Stimulated activated effector memory CD8-positive, alpha-beta T cell treated with anti-CD3 and anti-CD28 coated beads, Interleukin-12 subunit alpha, Interleukin-12 subunit beta, amount 100 ng/mL, for 72 hours (primary cell): ENCODE measurements at regions not wholly inside any gene's neighbourhood (a gene's known extent, or its start where the extent isn't known, plus 50 kb on each side); places are given as distances from the start of the nearest gene placed in this dataset.

Experiments used
- ATAC-seq: fragments of 150-1000 bp; cut with Tn5 transposase; 2 replicates; pipeline ENCODE4 v1.10.0; 2021
- DNase-seq, 2 donors: peaks; one replicate each; pipeline ENCODE4 v3.0.0; 2021 to 2022; ENCODE audit warnings: low spot score in 2 of 2
- H3K27ac Mint-ChIP-seq: one replicate; pipeline ENCODE4 v1.8.0; 2022; ENCODE audit warnings: mild to moderate bottlenecking, mixed read lengths
- H3K36me3 Mint-ChIP-seq: one replicate; pipeline ENCODE4 v1.8.0; 2022; ENCODE audit warnings: mild to moderate bottlenecking, mixed read lengths
- H3K4me1 Mint-ChIP-seq: one replicate; pipeline ENCODE4 v1.8.0; 2022; ENCODE audit warnings: mixed read lengths
- H3K4me3 Mint-ChIP-seq: one replicate; pipeline ENCODE4 v1.8.0; 2022; ENCODE audit warnings: mild to moderate bottlenecking, mixed read lengths
- H3K9me3 Mint-ChIP-seq: one replicate; pipeline ENCODE4 v1.8.0; 2022; ENCODE audit warnings: mixed read lengths

DNA sequence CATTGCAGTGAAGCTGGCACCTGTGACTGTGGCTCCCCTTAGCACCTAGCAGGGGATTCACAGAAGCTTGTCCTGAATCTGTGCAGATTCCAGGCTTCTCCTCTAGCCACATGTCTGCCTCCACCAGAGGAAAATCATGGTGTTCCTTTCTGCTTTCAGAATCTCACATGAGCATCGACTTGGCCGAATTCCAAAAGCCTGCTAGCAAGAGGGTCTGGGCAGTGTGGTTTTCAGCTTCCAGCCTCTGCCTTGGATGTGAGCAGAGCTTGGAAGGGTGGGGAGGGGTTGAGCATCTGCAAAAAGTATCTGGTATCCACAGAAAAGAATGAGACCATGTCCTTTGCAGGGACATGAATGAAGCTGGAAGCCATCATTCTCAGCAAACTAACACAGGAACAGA, 911.1 kb downstream of the TBC1D22A start:
- ATAC-seq (no peak), DNase-seq (no peak)
- H3K27ac Mint-ChIP-seq: no peak overlapping the region
- H3K4me3 Mint-ChIP-seq: no peak overlapping the region
- H3K9me3 Mint-ChIP-seq: no peaks in the 10 kb centered on the region
- H3K4me1 Mint-ChIP-seq: peaks cover 5% of the 10 kb centered on the region
- H3K36me3 Mint-ChIP-seq: no peaks in the 10 kb centered on the region

DNA sequence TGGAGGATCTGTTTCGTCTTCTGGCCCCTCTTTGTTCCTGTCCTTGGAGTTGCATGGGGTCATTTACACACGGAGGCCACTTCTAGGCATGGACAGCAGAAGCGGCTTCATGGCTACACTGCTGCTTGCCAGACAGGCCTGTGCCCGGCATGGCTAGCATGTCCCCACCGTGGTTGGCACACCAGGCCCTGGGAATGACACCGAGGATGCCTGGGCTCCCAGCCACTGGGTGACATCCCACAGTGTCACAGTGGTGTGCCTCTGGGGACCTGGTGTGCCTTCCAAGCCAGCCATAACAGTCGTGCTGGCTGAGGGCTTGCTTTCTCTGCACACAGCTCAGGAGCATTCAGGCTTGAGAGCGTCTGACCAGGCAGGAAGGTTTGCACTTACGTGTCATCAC, 910.1 kb downstream of the TBC1D22A start:
- Mint-ChIP-seq H3K4me1 (peaks cover 5% of the 10 kb centered on the region), H3K4me3 (no peak overlapping the region), H3K9me3 (no peaks in the 10 kb centered on the region), H3K27ac (no peak overlapping the region), H3K36me3 (no peaks in the 10 kb centered on the region)
- DNase-seq (no peak), ATAC-seq (no peak)

DNA sequence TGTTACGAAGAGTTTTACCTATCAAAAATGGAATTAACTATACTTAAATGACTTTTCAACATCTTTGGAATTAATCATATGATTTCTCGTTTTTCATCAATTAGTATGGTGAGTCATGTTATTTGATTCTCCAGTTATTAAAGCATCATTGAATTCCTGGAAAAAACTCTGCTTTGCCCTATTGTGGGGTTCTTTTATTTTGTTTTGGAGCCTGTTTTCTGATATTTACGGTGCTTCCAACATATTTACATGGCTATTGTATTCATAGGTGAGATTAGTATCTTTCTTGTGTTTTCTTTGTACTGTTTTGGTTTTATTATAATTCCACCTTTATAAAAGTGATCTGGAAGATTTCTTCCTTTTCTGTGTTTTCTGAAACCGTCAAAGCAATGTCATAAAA, 902.7 kb downstream of the TBC1D22A start:
- ATAC-seq (no peak), DNase-seq (no peak)
- Mint-ChIP-seq H3K4me3 (no peak overlapping the region), H3K9me3 (no peaks in the 10 kb centered on the region), H3K27ac (no peak overlapping the region), H3K4me1 (no peaks in the 10 kb centered on the region), H3K36me3 (no peaks in the 10 kb centered on the region)

DNA sequence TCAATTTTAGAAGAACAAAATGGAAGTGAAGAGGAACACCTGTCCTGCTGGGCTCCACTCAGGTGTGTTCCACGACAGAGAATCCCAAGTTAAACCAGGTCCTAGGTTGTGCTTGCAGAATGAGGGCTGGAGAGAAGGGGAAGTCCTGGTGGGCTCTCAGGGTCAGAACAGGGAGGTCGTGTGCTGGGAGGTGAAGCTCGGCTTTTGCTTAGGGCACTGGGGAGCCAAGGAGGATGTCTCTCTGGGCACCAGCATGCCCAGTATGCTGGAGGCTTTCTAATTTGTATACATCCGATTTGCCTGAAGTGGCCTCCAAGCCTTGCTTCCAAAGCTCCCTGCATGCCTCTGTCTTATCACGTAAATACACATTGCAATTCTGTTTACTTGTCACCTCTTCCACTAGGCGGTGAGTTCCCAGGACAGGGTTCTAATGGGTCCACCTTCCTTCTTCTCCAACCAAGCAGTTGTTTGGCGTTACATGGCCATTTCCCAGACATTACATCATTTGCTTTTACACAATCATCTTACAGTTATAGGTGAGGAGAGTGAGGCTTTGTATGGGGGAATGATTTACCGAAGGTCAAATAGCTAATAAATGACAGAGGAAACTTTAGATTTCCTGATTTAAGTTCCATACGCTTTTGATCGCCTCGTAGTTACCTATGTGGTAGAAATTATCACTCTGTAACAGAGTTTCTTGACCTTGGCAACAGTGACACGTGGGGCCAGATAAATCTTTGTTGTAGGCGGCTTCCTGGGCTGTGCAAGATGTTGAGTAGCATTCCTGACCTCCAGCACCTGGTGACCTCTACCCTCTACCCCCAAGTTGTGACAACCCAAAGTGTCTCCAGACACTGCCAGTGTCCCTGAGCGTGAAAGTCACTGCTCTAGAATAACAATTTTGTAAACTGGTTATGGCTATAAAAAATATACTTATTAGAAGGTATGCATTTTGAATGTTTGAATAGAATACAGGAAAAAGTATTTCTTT, 901.5 kb downstream of the TBC1D22A start:
- DNase-seq (no peak), ATAC-seq (no peak)
- H3K9me3 Mint-ChIP-seq: no peaks in the 10 kb centered on the region
- H3K4me1 Mint-ChIP-seq: no peaks in the 10 kb centered on the region
- H3K27ac Mint-ChIP-seq: no peak overlapping the region
- H3K36me3 Mint-ChIP-seq: no peaks in the 10 kb centered on the region
- no peak overlapping the region for H3K4me3 Mint-ChIP-seq

DNA sequence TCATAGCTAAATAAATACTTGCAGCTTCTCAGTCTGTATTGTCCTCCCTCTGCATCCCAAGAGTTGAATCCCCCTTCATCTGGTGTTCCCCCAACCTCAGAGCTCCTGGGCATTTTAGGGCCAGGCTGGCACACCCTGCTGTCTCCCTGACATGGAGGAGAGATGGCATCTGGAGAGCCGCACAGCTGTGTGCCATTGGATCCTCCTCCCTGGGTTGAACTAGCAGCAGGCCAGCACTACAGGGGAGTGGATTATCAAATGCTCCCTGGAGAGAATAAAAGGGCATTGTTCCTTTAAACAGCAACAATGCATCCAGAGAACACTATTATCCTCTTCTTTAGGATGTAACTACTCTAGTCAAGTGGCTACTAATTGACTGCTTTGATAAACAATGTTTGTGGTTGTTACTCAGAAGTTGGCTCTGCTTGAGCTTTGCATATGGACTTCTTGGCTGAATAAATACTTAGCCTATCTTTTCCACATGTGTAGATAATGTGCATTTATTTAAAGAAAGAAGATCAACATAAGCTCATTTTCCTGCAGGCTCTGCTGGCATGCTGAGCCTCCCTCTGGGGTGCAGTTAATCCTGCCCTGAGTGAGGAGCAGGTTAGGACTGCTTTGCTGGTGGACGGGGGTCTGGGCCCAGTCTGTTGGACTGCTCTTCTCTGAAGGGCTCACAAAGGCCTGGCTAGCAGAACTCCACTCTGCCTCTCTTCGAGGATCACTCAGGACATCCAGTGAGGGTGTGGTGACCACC, 897.2 kb downstream of the TBC1D22A start:
- H3K27ac Mint-ChIP-seq: no peak overlapping the region
- H3K4me1 Mint-ChIP-seq: no peaks in the 10 kb centered on the region
- H3K36me3 Mint-ChIP-seq: no peaks in the 10 kb centered on the region
- no peak for ATAC-seq
- H3K4me3 Mint-ChIP-seq: no peak overlapping the region
- no peaks in the 10 kb centered on the region for H3K9me3 Mint-ChIP-seq
- no peak for DNase-seq

DNA sequence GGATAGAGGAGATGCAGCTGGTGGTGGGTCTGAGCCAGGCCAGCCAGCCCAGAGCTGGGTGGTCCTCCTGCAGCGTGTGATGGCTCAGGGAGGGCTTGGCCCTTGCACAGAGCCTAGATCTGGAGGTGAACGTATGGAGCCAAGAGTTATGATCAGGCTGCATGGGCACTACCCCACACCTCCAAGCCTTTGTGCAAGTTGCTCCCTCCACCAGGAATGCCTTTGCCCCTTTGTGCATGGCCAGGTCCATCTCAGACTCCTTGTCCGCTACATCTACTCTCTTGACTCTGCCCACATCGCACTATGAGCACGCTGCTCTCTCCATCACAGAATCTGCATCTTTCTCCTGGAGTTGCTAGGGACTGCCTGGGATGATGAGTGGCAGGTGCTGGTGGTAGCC, 895.7 kb downstream of the TBC1D22A start:
- peaks cover 2% of the 10 kb centered on the region for H3K9me3 Mint-ChIP-seq
- no peak overlapping the region for H3K27ac Mint-ChIP-seq
- no peak overlapping the region for H3K4me3 Mint-ChIP-seq
- no peaks in the 10 kb centered on the region for H3K4me1 Mint-ChIP-seq
- H3K36me3 Mint-ChIP-seq: no peaks in the 10 kb centered on the region
- DNase-seq (no peak), ATAC-seq (no peak)

DNA sequence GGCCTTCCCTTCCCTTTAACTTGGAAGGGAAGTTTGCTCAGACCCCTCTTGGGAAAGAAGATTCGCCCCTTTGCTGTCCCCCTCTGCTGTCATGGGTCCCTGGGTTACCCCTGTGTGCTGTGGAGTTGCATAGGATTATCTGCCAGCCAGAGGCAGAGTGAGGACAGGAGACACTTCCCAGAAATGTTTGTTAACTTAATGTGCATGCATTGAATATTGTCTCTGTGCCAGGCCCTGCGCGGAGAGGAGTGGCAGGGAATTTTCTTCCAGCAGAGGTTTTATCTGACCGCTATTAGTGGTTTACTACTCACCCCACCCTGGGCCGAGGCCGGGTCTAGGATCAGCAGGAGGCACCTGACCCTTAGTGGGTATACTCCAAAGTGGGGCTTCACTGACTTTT, 894.8 kb downstream of the TBC1D22A start:
- no peak for ATAC-seq
- no peak overlapping the region for H3K4me3 Mint-ChIP-seq
- no peak for DNase-seq
- no peak overlapping the region for H3K27ac Mint-ChIP-seq
- H3K36me3 Mint-ChIP-seq: no peaks in the 10 kb centered on the region
- no peaks in the 10 kb centered on the region for H3K4me1 Mint-ChIP-seq
- peaks cover 2% of the 10 kb centered on the region for H3K9me3 Mint-ChIP-seq

DNA sequence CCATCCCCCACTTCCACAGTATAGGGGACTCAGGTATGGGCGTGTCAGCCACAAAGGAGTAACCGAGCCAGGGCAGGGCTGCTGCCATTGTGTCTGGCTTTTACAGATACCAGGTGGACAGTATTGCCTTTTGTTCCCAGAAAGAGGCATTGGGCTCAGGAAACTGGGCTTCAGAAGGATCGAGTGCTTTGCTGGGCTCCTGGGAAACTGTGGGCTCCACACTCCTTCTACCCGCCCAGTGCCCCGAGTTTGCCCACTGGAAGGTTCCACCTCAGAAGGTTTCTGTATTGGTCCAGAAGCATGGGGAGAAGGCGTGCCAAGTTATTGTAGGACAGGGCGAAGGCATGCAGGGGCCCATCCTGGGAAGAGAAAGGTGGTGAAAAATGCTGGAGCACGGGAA, 894.4 kb downstream of the TBC1D22A start:
- peaks cover 2% of the 10 kb centered on the region for H3K9me3 Mint-ChIP-seq
- DNase-seq (no peak), ATAC-seq (no peak)
- no peak overlapping the region for H3K4me3 Mint-ChIP-seq
- no peaks in the 10 kb centered on the region for H3K36me3 Mint-ChIP-seq
- no peaks in the 10 kb centered on the region for H3K4me1 Mint-ChIP-seq
- no peak overlapping the region for H3K27ac Mint-ChIP-seq

DNA sequence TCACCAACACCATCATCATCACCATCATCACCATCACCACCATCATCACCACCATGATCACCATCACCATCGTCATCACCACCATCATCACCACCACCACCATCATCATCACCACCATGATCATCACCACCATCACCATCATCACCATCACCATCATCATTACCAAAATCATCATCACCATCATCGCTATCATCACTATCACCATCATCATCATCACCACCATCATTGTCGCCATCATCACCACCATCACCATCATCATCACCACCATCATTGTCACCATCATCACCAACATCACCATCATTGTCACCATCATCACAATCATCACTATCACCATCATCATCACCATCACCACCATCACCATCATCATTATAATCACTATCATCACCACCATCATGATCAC, 893.5 kb downstream of the TBC1D22A start:
- no peak for DNase-seq
- Mint-ChIP-seq H3K36me3 (no peaks in the 10 kb centered on the region), H3K4me1 (no peaks in the 10 kb centered on the region), H3K27ac (no peak overlapping the region), H3K4me3 (no peak overlapping the region), H3K9me3 (peaks cover 2% of the 10 kb centered on the region)
- ATAC-seq: no peak

DNA sequence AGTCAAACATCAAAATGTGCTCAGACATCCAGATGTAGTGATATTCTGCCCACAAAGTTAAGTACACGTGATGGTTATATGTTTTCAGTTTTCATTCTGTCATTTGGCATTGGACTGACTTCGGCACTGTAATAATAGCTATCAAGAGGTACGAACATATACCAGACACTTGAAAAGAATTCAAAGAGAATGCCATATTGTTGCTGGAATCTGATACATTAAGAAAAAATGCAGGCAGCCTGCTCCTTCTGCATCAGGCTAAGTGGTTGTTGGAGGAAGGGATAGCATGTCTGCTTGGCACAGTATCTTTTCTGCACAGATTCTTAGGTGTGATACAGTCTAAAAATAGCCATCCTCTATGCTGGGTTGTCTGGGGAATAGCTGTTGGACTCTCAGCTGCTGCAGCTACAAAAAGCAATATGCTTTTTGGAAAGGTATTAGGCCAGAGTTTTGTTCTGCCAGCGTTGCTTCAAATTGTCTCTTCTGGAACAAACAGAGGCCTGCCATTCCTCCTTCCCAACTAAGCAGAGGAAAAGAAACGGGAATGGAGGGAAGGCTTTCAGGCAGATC, 892.6 kb downstream of the TBC1D22A start:
- Mint-ChIP-seq H3K4me1 (no peaks in the 10 kb centered on the region), H3K4me3 (no peak overlapping the region), H3K9me3 (peaks cover 2% of the 10 kb centered on the region), H3K36me3 (no peaks in the 10 kb centered on the region), H3K27ac (no peak overlapping the region)
- DNase-seq: no peak
- ATAC-seq: no peak

DNA sequence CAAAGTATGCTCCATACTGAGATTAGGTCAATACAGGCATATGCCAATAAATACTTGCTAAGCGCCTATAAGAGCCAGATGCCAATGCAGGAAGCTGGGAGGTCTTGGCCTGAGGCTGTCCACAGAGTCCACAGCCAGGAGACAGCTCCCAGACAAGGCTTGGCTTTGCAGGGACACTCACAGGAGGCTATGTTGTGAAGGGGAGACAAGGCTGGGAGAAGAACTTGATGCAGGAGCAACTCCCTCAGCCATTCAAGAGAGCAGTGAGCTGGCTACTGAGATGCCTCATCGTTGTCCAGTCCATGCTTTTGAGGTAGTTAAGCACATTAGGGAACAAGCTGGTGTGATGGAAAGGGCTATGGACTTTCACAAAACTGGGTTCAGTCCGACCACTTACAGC, 891.5 kb downstream of the TBC1D22A start:
- no peak overlapping the region for H3K4me3 Mint-ChIP-seq
- no peaks in the 10 kb centered on the region for H3K4me1 Mint-ChIP-seq
- DNase-seq: no peak
- no peak overlapping the region for H3K27ac Mint-ChIP-seq
- ATAC-seq: no peak
- H3K36me3 Mint-ChIP-seq: no peaks in the 10 kb centered on the region
- H3K9me3 Mint-ChIP-seq: peaks cover 2% of the 10 kb centered on the region

DNA sequence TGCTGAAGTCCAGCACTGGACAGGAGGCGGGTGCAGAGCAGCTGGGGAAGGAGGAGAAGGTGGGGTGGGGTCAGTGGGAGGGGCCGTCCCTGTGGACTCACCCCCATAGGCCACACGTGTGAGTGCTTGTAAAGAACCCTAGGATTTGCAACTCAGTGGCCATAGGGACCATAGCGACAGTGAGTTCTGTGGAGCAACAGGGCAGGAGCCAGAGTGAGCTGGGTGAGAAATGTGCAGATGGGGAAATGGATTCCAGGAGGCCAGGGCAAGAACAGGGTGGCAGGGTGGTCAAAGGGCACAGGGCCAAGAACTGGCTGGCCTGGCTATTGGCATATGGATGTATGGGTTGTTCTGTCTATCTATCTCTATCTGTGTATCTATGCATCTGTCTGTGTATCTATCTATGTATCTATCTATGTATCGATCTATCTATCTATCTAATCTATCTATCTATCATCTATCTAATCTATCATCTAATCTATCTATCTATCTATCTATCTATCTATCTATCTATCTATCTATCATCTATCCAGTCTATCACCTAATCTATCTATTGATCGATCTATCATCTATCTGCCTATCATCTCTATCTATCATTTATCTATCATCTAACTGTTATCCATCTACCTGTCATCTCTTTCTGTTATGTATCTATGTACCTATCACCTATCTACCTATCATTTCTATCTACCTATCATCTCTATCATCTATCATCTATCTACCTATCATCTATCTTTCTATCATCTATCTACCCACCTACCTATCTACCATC, 889.0 kb downstream of the TBC1D22A start:
- ATAC-seq (no peak), DNase-seq (no peak)
- Mint-ChIP-seq H3K9me3 (peaks cover 2% of the 10 kb centered on the region), H3K36me3 (no peaks in the 10 kb centered on the region), H3K4me1 (no peaks in the 10 kb centered on the region), H3K4me3 (no peak overlapping the region), H3K27ac (no peak overlapping the region)

DNA sequence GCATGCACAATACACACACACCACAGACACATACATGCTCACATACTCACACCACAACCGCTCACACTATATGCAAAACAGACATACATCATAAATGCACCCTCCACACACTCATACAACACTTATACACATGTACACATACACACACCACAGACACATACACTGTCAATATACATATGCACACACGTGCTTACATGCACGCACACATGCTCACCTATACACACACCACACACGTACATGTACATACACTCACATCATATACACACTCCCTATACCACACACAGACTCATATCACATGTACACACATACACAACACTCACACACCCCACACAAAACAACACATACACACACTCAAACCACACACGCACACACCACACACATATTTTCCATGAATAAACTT, 885.3 kb downstream of the TBC1D22A start:
- H3K36me3 Mint-ChIP-seq: no peaks in the 10 kb centered on the region
- ATAC-seq (no peak), DNase-seq (no peak)
- peaks cover 3% of the 10 kb centered on the region for H3K9me3 Mint-ChIP-seq
- no peak overlapping the region for H3K27ac Mint-ChIP-seq
- no peaks in the 10 kb centered on the region for H3K4me1 Mint-ChIP-seq
- H3K4me3 Mint-ChIP-seq: no peak overlapping the region

DNA sequence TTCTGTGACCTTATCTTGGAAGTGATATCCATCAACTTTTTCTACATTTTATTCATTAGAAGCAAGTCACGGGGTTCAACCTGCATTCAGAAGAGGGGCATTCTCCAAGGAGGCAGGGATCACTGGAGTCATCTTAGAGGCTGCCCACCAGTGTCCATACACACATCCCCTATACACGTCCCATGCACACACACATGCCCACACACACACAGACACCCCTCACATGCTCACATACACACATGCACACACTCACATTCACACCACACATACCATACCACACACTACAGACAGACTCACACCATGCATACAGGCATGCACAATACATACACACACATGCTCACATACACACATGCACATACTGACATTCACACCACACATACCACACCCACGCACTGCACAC, 884.7 kb downstream of the TBC1D22A start:
- no peak overlapping the region for H3K4me3 Mint-ChIP-seq

DNA sequence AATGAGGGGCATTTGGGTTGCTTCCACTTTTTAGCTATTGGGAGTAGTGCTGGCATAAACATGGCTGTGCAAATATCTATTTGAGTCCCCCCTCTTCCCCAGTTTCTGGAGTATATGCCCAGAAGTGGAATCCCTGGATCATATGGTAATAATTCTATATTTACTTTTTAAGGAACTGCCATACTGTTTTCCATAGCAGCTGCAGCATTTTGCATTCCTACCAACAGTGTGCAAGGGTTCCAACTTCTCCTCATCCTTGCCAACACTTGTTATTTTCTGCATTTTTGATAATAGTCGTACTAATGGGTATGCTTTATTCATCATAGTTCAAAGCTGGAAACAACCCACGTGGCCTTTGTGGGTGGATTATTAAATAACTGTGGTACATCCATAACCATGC, 883.5 kb downstream of the TBC1D22A start:
- Mint-ChIP-seq H3K36me3 (no peaks in the 10 kb centered on the region), H3K9me3 (peaks cover 3% of the 10 kb centered on the region), H3K27ac (no peak overlapping the region), H3K4me1 (no peaks in the 10 kb centered on the region), H3K4me3 (no peak overlapping the region)
- no peak for ATAC-seq
- DNase-seq: no peak

More for the DNA sequence above, 884.7 kb downstream of the TBC1D22A start:
- Mint-ChIP-seq H3K36me3 (no peaks in the 10 kb centered on the region), H3K9me3 (peaks cover 3% of the 10 kb centered on the region), H3K27ac (no peak overlapping the region), H3K4me1 (no peaks in the 10 kb centered on the region)
- ATAC-seq (no peak), DNase-seq (peak in 1 of 2 donors; percentile 2)
